AG08395 (cell line): ENCODE measurements at regions not wholly inside any gene's neighbourhood (a gene's known extent, or its start where the extent isn't known, plus 50 kb on each side); places are given as distances from the start of the nearest gene placed in this dataset.

Experiments used
- DNase-seq: peaks from one replicate; pipeline ENCODE4 v3.0.0; 2012; ENCODE audit warnings: mixed read lengths, low spot score

DNA sequence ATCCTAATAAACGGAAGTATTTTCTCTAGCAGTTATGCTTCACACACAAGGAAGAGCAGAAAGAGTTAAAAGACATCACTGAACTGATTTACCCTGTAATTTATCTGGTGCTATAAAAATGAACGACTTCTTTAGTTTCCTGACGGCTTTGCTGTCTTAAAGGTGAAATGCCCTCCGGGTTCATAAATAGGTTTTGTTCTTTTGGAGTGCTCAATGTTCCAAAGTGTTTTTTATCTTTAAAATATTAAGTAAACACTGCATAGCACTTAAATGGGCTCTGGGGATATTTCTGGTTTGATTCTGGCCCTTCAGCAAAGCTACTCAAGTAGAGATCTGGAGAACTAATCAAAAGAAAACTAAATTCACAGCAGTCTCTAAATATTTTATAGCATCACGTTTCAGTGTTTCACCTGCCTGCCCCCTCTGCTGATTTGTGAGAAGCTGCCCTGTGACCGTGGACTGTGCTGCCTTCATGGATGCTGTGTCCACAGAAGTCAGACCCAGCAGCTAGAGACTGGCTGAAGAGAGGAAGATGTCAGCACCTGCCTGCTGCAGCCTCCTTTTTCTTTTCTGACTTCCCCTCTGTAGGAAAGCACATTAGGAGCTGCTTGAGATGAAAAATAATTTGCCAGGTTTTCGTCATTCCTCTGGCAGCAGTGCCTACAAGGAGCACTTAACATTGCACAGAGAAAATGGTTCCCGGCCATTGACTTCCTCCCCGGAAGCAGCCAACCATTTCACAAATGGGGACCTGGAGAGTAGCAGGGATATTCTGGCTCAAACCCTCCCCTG is 205.1 kb upstream of the FSCB start:
- no peak for DNase-seq

DNA sequence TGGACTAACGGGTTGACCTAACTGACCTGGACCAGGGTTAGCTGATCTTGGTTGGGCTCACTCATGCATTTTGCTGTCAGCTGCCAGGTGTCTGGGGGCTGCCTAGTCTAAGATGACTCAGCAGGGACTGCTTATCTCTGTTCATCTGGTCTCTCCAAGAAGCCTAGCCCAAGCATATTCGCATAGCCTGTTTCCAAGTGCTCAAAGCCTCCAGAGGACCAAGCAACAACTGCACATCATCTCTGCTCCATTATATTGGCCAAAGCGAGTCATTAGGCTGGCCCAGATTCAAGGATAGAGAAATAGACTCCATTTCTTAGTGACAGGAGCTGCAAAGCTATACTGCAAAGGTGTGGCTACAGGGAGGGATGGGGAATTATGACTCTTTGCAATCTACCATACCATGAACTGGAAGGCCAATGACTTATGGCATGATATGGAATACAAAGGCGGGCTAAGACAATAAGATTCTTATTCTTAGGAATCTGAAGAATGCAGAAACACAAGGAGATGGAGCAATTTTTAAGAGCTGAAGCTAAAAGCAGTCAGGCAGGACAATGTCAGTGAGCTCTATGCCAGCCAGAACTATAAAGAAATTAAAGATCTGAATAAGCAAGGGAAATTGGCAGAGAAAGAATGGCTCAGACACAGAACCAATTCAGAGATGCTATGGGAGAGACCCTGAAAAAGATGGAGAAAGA is 194.6 kb upstream of the FSCB start:
- DNase-seq = no peak

DNA sequence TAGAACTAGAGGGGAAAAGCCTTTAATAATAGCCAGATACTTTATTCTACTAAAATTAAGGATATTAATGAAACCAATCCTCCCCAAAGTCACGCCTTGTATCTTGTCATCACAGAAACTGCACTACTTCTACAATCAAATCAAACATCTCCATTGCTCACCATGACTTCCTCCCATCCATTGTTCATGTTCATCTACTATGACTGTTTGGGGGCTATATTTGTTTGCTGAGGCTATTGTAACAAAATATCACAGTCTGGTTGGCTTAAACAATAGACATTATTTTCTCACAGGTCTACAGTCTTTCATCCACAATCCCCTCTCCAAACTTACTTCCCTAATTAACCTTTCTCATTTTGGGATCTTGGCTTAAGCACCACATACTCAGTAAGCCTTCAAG is 193.6 kb upstream of the FSCB start:
- DNase-seq = no peak

DNA sequence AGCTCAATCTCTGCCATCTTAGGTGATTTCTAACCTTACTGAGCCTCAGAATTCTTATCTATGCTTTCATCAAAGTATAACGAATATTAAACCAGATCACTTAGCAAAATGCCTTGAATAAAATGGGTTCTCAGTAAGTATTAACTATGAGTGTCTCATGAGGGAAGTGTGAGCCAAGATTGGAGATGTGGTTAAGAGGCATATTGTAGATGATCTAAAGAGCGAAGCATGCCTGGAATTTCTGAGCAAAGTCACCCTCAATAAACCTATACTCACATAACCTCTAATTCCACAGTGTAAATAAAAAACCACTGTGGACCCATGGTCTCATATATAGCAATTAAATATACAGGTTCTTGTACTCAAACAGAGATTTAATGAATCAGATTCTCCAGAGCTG is 193.1 kb upstream of the FSCB start:
- DNase-seq = no peak

- no peak for DNase-seq
These were observed 192.3 kb upstream of the FSCB start for GRCh38 chr14:44699391-44699790.

- no peak for DNase-seq
These were observed 162.4 kb upstream of the FSCB start for GRCh38 chr14:44669496-44669895.

DNA sequence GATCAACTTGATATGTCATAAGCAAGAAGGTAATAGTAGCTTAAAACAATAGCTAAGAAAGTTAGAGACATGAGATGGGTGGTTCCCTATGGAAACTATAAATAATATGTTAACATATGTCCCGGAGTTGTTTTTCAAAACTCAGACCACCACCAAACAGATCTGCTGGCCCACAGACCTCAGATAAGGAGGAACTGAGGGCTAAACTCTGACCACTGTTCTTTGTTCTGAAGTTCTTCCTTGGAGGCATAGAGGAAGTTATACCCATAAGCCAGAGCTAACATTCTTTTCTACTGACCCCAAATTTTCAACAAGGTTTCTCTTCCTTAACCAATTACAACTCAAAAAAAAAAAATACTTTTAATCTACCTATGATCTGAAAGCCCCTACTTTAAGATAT is 156.1 kb upstream of the FSCB start:
- DNase-seq = no peak

- DNase-seq = no peak
These were observed 155.3 kb upstream of the FSCB start for GRCh38 chr14:44662250-44662891.

DNA sequence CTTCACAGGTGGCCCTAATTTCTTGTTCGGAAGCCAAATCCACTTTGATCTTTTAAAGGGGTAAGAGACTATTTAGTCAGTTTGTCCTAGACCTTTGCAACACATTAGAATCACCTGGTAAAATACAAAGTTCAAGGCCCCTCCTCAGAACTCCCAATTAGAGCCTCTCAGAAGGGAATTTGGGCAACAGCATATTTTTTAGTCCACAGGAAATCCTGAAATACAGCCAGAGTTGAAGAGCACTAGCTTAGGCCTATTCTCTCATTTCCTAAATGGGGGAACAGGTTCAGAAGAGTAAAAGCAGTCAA is 151.3 kb upstream of the FSCB start:
- no peak for DNase-seq

DNA sequence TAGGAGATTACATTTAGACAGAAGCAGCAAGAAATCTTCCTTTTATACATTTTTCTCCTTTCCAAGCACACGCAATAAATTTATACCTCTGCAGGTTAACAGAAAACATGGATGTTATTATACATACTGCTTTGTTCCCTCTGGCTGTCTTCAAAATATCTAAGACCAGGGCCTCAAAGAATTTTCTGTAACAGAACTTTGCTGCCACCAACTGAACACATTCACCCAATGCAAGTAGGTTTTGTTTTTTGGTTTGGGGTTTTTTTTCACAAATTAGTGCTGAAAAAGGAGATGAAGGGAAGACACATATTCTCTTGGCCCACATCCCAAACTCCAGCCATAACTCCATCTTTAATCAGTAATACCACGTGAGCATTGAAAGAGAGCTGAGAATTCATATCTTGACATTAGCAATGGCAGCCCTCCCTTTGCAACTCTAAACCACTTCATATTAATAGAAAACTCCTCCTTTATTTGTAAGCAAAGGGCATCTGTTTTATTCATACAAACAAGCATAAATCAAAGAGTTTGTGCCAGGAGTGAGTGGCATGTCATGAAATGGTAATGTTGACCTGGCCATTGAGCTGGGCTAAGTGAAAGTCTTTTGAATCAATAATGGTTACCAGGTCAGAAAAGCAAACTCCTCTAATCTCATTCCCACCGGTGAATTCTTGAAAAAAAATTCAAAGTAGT is 150.8 kb upstream of the FSCB start:
- no peak for DNase-seq

DNA sequence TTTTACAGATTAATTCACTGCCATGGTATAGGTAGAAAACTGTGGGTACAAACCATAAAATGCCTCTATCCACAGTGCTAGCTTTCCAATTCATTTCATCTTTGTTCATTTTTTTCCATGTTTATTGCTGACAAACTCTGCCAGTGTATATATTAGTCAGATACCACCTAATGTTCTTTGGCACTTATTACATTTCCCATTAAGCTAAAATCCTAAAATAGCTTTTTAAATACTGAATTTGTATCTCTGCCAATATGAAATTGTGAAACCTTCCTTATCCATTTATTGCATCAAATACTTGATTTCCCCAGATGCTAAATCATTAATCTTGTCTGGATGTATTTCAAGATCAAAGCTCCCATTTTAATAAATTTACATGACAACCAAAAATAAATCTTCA is 150.1 kb upstream of the FSCB start:
- DNase-seq = no peak

DNA sequence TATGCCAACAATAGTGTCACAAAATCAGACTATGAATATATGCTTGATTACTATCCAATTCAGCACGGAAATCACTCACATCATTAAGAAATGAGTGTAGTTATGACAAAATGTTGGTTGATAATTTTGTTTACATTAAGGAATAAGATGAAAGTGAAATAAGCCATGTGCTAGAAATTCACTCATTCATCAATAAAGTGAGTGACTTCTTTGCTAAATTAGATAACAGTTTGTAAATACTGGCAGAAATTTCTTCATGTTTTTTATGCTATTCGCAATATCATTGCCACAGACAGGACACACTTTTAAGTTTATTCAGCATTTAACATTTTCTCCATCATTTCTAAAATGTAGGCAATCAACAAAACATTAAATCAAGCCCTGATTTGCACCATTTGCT is 147.5 kb upstream of the FSCB start:
- no peak for DNase-seq

- DNase-seq = no peak
These were observed 146.6 kb upstream of the FSCB start for GRCh38 chr14:44653641-44654040.

- no peak for DNase-seq
These were observed 145.6 kb upstream of the FSCB start for GRCh38 chr14:44652640-44653039.

GRCh38 chr14:44649061-44649460 is 142.0 kb upstream of the FSCB start:
- DNase-seq = no peak

- DNase-seq = no peak
These were observed 133.3 kb upstream of the FSCB start for GRCh38 chr14:44640416-44640815.

DNA sequence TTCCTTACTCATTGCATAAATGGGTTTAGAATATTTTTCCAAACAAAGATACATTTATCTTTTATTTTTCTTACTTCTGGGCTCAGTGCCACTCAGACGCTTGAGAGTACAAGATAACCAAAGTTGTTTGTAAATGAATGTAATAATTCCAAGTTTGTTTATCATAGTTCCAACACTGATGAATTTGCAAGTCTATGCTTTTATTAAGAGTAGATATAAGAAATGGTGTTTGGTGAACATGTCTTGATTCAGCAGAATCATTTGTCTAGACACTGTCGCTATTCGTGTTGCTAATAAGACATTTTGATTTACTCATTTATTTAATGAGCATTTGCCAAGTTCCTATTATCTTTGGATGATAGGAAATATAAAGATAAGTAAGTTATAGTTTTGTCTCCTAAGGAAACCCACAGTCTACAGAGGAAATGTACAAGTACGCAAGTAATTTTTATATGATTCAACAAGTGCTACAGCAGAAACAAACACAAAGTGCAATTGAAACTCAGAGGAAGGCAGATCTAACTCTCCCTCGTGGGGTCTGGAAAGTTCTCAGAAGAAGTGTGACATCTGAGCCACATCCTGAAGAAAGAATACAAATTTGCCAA is 132.8 kb upstream of the FSCB start:
- DNase-seq = no peak

DNA sequence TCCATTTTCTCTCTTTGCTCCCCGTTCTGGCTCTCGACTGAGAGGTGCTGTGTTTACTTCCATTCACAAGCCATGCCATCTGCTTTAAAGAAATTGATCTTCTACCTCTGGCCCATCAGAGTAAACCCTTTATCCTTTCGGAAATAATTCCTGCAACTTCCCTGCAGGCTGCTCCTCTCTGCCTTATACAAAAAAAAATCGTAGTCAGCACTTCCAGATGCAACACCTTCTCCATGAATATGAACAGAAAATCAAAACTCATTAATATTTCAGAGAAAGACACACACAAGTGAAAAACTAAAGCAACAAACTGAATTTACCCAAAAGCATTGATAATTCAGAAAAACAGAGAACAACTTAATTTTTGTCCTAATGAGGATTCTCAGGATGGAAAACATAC is 127.6 kb upstream of the FSCB start:
- DNase-seq = no peak

GRCh38 chr14:44626423-44626822 is 119.3 kb upstream of the FSCB start:
- DNase-seq = no peak

- DNase-seq = no peak
These were observed 118.0 kb upstream of the FSCB start for GRCh38 chr14:44625098-44625497.

- DNase-seq = no peak
These were observed 113.3 kb upstream of the FSCB start for GRCh38 chr14:44620121-44621019.
